SK-N-SH (cell line): ENCODE measurements at regions not wholly inside any gene's neighbourhood (a gene's known extent, or its start where the extent isn't known, plus 50 kb on each side); places are given as distances from the start of the nearest gene placed in this dataset.
A peak's percentile ranks its signal among the peaks of the same experiment; 100 is the strongest.

Source experiments
- CTCF ChIA-PET: fragments of 300-600, 350-600 bp; formaldehyde crosslinking; extraction: SDS; loops from one replicate; lab custom pipeline; 2021; lab: Yijun Ruan, JAX
- POLR2A ChIA-PET: fragments of 350-600 bp; sonication (Branson Sonifier 250); formaldehyde crosslinking; extraction: SDS; loops from one replicate; lab custom pipeline; 2020; ENCODE audit warnings: antibody characterized with exemption, inconsistent platforms; lab: Yijun Ruan, JAX
- DNase-seq: peaks from one replicate; pipeline ENCODE4 v3.0.0; 2012
- H2AFZ ChIP-seq: fragments of 200-600 bp; sonication (generic); 2 replicates; pipeline ENCODE4 v1.8.1; 2016; ENCODE audit warnings: antibody characterized with exemption, mild to moderate bottlenecking, low read depth
- H3F3A ChIP-seq: fragments of 200-600 bp; sonication (generic); replicated peaks from 2 replicates; pipeline ENCODE3; 2016; ENCODE audit warnings: antibody characterized with exemption, mild to moderate bottlenecking; ENCODE audit not compliant: insufficient read depth
- H3K27ac ChIP-seq, 2 experiments: fragments of 200-500 bp in 1 of 2; fragments of 200-600 bp in 1 of 2; sonication (Bioruptor generic) in 1 of 2; sonication (generic), shearing (Covaris generic) in 1 of 2; 2 replicates each; pipeline versions ENCODE4 v1.5.1 to v1.6.1; 2014 to 2016; ENCODE audit warnings: low read depth in 2 of 2, inconsistent platforms in 1 of 2, low read length in 1 of 2, mild to moderate bottlenecking in 1 of 2, mixed read lengths in 1 of 2
- H3K27me3 ChIP-seq: fragments of 200-600 bp; sonication (generic), shearing (Covaris generic); 2 replicates; pipeline ENCODE4 v1.6.1; 2016; ENCODE audit warnings: mixed run types; ENCODE audit not compliant: insufficient read depth
- H3K36me3 ChIP-seq, 2 experiments: fragments of 200-500 bp in 1 of 2; fragments of 200-600 bp in 1 of 2; sonication (Bioruptor generic) in 1 of 2; sonication (generic) in 1 of 2; replicated peaks in 1 of 2; 2 replicates each; pipeline versions ENCODE3 to v1.5.1; 2014 to 2016; ENCODE audit warnings: low read length in 1 of 2, mild to moderate bottlenecking in 1 of 2; ENCODE audit not compliant: insufficient read depth in 2 of 2, control insufficient read depth in 1 of 2
- H3K4me1 ChIP-seq, 2 experiments: fragments of 200-500 bp in 1 of 2; fragments of 200-600 bp in 1 of 2; sonication (Bioruptor generic) in 1 of 2; sonication (generic), shearing (Covaris generic) in 1 of 2; 2 replicates each; pipeline versions ENCODE4 v1.5.1 to v1.6.1; 2014 to 2016; ENCODE audit warnings: low read depth in 1 of 2, low read length in 1 of 2, mixed run types in 1 of 2; ENCODE audit not compliant: insufficient read depth in 2 of 2, control insufficient read depth in 1 of 2
- H3K4me2 ChIP-seq: fragments of 200-600 bp; sonication (generic), shearing (Covaris generic); 2 replicates; pipeline ENCODE4 v1.6.1; 2017; ENCODE audit warnings: mixed run types
- H3K4me3 ChIP-seq, 2 experiments: fragments of 200-500 bp in 1 of 2; fragments of 200-600 bp in 1 of 2; sonication (Bioruptor generic) in 1 of 2; sonication (generic), shearing (Covaris generic) in 1 of 2; 2 replicates each; pipeline versions ENCODE4 v1.5.1 to v1.8.1; 2014 to 2016; ENCODE audit warnings: low read depth in 2 of 2, inconsistent platforms in 1 of 2, low read length in 1 of 2, mild to moderate bottlenecking in 1 of 2, mixed read lengths in 1 of 2, moderate library complexity in 1 of 2
- H3K79me2 ChIP-seq: fragments of 200-600 bp; sonication (generic); 2 replicates; pipeline ENCODE4 v1.8.1; 2017; ENCODE audit warnings: mild to moderate bottlenecking; ENCODE audit not compliant: insufficient read depth
- H3K9ac ChIP-seq: fragments of 200-600 bp; sonication (generic); 2 replicates; pipeline ENCODE4 v1.6.1; 2017; ENCODE audit warnings: mixed run types
- H3K9me2 ChIP-seq: fragments of 200-600 bp; sonication (generic); 2 replicates; pipeline ENCODE4 v1.6.1; 2017; ENCODE audit warnings: mixed run types
- H3K9me3 ChIP-seq: fragments of 200-600 bp; sonication (generic); 2 replicates; pipeline ENCODE4 v1.6.1; 2017; ENCODE audit warnings: mixed run types, mild to moderate bottlenecking, moderate library complexity
- H4K20me1 ChIP-seq: fragments of 200-600 bp; sonication (generic); 2 replicates; pipeline ENCODE4 v1.6.1; 2017; ENCODE audit warnings: mild to moderate bottlenecking, mixed run types; ENCODE audit not compliant: insufficient read depth
- ELF1 ChIP-seq: IDR thresholded peaks from 2 replicates; pipeline ENCODE4 v1.4.0; 2012
- FOXM1 ChIP-seq: IDR thresholded peaks from 2 replicates; pipeline ENCODE4 v1.4.0; 2012; ENCODE audit warnings: low read depth, mild to moderate bottlenecking
- GATA2 ChIP-seq: sonication (generic); formaldehyde crosslinking; IDR thresholded peaks from 2 replicates; pipeline ENCODE4 v1.5.0; 2020; ENCODE audit warnings: mild to moderate bottlenecking, missing genetic modification reagents
- IRF3 ChIP-seq: fragments of 150-350 bp; IDR thresholded peaks from 2 replicates; pipeline ENCODE4 v1.6.1; 2016; ENCODE audit warnings: mild to moderate bottlenecking, low read depth, low read length
- JUND ChIP-seq: IDR thresholded peaks from 2 replicates; pipeline ENCODE4 v1.4.0; 2012
- MEF2A ChIP-seq: IDR thresholded peaks from 2 replicates; pipeline ENCODE4 v1.4.0; 2012; ENCODE audit warnings: low read depth, borderline replicate concordance
- NFIC ChIP-seq: IDR thresholded peaks from 2 replicates; pipeline ENCODE4 v1.4.0; 2012; ENCODE audit warnings: borderline replicate concordance
- NRF1 ChIP-seq: IDR thresholded peaks from 2 replicates; pipeline ENCODE4 v1.6.1; 2012; ENCODE audit warnings: low read depth, mild to moderate bottlenecking, low read length
- PBX3 ChIP-seq: IDR thresholded peaks from 2 replicates; pipeline ENCODE4; 2012
- POLR2AphosphoS5 ChIP-seq: IDR thresholded peaks from 2 replicates; pipeline ENCODE4 v1.6.1; 2012; ENCODE audit warnings: low read depth, low read length
- RAD21 ChIP-seq: IDR thresholded peaks from 2 replicates; pipeline ENCODE4 v1.6.1; 2012; ENCODE audit warnings: mild to moderate bottlenecking, low read length
- RFX5 ChIP-seq: IDR thresholded peaks from 2 replicates; pipeline ENCODE4 v1.6.1; 2012; ENCODE audit warnings: mild to moderate bottlenecking, improper control_type of control experiment, low read length
- RXRA ChIP-seq: IDR thresholded peaks from 2 replicates; pipeline ENCODE4 v1.4.0; 2012; ENCODE audit warnings: low read depth, mild to moderate bottlenecking, borderline replicate concordance
- SMC3 ChIP-seq: IDR thresholded peaks from 2 replicates; pipeline ENCODE4 v1.6.1; 2012; ENCODE audit warnings: low read depth, low read length, improper control_type of control experiment
- TAF1 ChIP-seq: IDR thresholded peaks from 2 replicates; pipeline ENCODE4 v1.6.1; 2012; ENCODE audit warnings: low read depth, mild to moderate bottlenecking, low read length, moderate library complexity, borderline replicate concordance
- TCF12 ChIP-seq: IDR thresholded peaks from 2 replicates; pipeline ENCODE4 v1.4.0; 2012
- TEAD4 ChIP-seq: IDR thresholded peaks from 2 replicates; pipeline ENCODE4 v1.4.0; 2012; ENCODE audit warnings: mild to moderate bottlenecking, borderline replicate concordance; ENCODE audit not compliant: insufficient read depth
- WGBS: methylation state at CpG from one replicate; pipeline ENCODE4 v1.1.6; 2017; ENCODE audit warnings: low lambda C conversion rate; 5-methylcytosine and 5-hydroxymethylcytosine counted together
- TF ChIP-seq, protein P1 (sequence below): IDR thresholded peaks from 2 replicates; pipeline ENCODE4 v1.4.0; 2012; ENCODE audit warnings: low read depth, borderline replicate concordance

- H3F3A ChIP-seq = no peaks in the 10 kb centered on the region
- H3K4me3 ChIP-seq = no peak overlapping the region
- no peak overlapping the region for H3K4me2 ChIP-seq
- no peak overlapping the region for H3K27ac ChIP-seq
- no peaks in the 10 kb centered on the region for H3K79me2 ChIP-seq
- H3K9me3 ChIP-seq = no peaks in the 10 kb centered on the region
- H3K9me2 ChIP-seq = no peaks in the 10 kb centered on the region
- no peak overlapping the region for H2AFZ ChIP-seq
- CTCF ChIA-PET = no interaction called here
- H3K9ac ChIP-seq = no peak overlapping the region
- no peak for TF ChIP-seq IRF3
- no peak for TF ChIP-seq POLR2AphosphoS5
- TF ChIP-seq NRF1 = no peak
- TF ChIP-seq PBX3 = no peak
- TF ChIP-seq TCF12 = no peak
- TF ChIP-seq RAD21 = no peak
- TF ChIP-seq ELF1 = no peak
- TF ChIP-seq RFX5 = no peak
- no peak for TF ChIP-seq SMC3
- no peaks in the 10 kb centered on the region for H3K36me3 ChIP-seq
- H3K27me3 ChIP-seq = no peaks in the 10 kb centered on the region
- no peaks in the 10 kb centered on the region for H4K20me1 ChIP-seq
- DNase-seq = no peak
- H3K4me1 ChIP-seq = no peaks in the 10 kb centered on the region
- 13% methylated on average over 2 of the region's 2 CpGs for WGBS
- POLR2A ChIA-PET = no interaction called here
These were observed 302.3 kb upstream of the ATXN7L3B start for GRCh38 chr12:74235342-74235741.

DNA sequence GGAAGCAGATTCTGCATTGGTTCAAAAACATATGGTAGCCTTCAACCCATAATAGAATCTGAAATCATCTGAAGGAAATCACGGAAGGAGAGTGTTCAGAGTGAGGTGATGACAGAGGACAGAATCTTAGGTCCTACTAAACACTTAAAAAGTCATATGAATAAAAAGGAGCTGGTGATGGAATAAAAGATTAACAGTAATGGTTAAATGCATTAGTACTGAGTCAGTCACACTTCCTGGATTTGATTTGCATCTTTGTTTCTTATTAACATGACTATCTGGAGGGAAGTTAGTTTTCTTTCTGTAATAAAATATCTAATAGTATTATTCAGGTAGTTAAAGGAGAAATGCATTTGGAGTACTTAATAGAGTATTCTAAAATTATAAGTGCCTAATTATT, 296.3 kb upstream of the ATXN7L3B start:
- TF ChIP-seq JUND (no peak), GATA2 (no peak), TCF12 (no peak), NRF1 (no peak), TEAD4 (no peak), NFIC (no peak), RXRA (no peak), MEF2A (no peak), TAF1 (no peak), IRF3 (no peak), FOXM1 (no peak)
- TF ChIP-seq, protein P1, sequence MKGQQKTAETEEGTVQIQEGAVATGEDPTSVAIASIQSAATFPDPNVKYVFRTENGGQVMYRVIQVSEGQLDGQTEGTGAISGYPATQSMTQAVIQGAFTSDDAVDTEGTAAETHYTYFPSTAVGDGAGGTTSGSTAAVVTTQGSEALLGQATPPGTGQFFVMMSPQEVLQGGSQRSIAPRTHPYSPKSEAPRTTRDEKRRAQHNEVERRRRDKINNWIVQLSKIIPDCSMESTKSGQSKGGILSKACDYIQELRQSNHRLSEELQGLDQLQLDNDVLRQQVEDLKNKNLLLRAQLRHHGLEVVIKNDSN = no peak
- Histone ChIP-seq H3K4me3 (no peak overlapping the region), H3K79me2 (no peaks in the 10 kb centered on the region), H3K9me2 (no peaks in the 10 kb centered on the region), H3K9me3 (no peaks in the 10 kb centered on the region), H3F3A (no peaks in the 10 kb centered on the region), H3K27me3 (no peaks in the 10 kb centered on the region), H3K4me1 (no peaks in the 10 kb centered on the region), H3K9ac (no peak overlapping the region), H3K36me3 (no peaks in the 10 kb centered on the region), H4K20me1 (no peaks in the 10 kb centered on the region), H3K4me2 (no peak overlapping the region), H3K27ac (no peak overlapping the region), H2AFZ (peak overlapping the region; percentile 29; the same call in 1 of the 2 replicates)
- WGBS = 13% methylated on average over 1 of the region's 1 CpG
- POLR2A ChIA-PET = no interaction called here
- CTCF ChIA-PET = no interaction called here
- no peak for DNase-seq
